HCT116 (cell line): ENCODE measurements at regions not wholly inside any gene's neighbourhood (a gene's known extent, or its start where the extent isn't known, plus 50 kb on each side); places are given as distances from the start of the nearest gene placed in this dataset.

Source experiments
- ATAC-seq: fragments of 200-7000 bp; cut with Tn5 transposase; 2 replicates; pipeline ENCODE4 v1.9.1; 2020; ENCODE audit warnings: mild to moderate bottlenecking, moderate library complexity
- BruUV-seq: library from RNA; stranded (reverse); fragments of 400-500 nt; replicated peaks from 2 replicates; lab custom pipeline; 2021; lab: Mats Ljungman, UMichigan
- CTCF ChIA-PET: fragments of 300-600 bp; sonication (Branson Sonifier 250); formaldehyde crosslinking; loops from one replicate; lab custom pipeline; 2021; ENCODE audit warnings: antibody characterized with exemption; lab: Charles Lee
- POLR2A ChIA-PET: fragments of 300-600, 350-600 bp; sonication (Branson Sonifier 250); formaldehyde crosslinking; loops from one replicate; lab custom pipeline; 2021; ENCODE audit warnings: antibody characterized with exemption; lab: Charles Lee
- RAD21 ChIA-PET, 2 experiments: fragments of 300-600 bp; sonication (Branson Sonifier 250); formaldehyde crosslinking; loops; one replicate each; lab custom pipeline; 2023; ENCODE audit warnings: low total read pairs in 2 of 2; ENCODE audit not compliant: uncharacterized antibody in 2 of 2, unreplicated experiment in 2 of 2, low non-redundant PET in 1 of 2; lab: Charles Lee
- DNase-seq: peaks from one replicate; pipeline ENCODE4 v3.0.0-alpha.2; 2010; ENCODE audit warnings: low read depth, low spot score
- H2AFZ ChIP-seq: fragments of 200-600 bp; shearing (Covaris generic), sonication (generic); 2 replicates; pipeline ENCODE4 v1.6.1; 2017; ENCODE audit warnings: low read depth, mixed run types, mixed read lengths, antibody characterized with exemption, low read length; ENCODE audit not compliant: poor library complexity, severe bottlenecking
- H3K27ac ChIP-seq: 2 replicates; pipeline ENCODE4 v1.5.1; 2012; ENCODE audit warnings: low read depth, low read length
- H3K27me3 ChIP-seq: fragments of 200-600 bp; sonication (generic); 2 replicates; pipeline ENCODE4 v1.6.1; 2016; ENCODE audit warnings: mixed run types, low read length, mixed read lengths; ENCODE audit not compliant: insufficient read depth
- H3K36me3 ChIP-seq, 2 experiments: fragments of 200-500 bp in 1 of 2; fragments of 200-600 bp in 1 of 2; sonication (Bioruptor generic) in 1 of 2; sonication (generic) in 1 of 2; 2 replicates each; pipeline versions ENCODE4 v1.5.1 to v1.6.1; 2014 to 2016; ENCODE audit warnings: low read length in 2 of 2, inconsistent platforms in 1 of 2, mixed read lengths in 1 of 2, mixed run types in 1 of 2; ENCODE audit not compliant: insufficient read depth in 2 of 2, control insufficient read depth in 1 of 2
- H3K4me1 ChIP-seq, 2 experiments: fragments of 200-600 bp in 1 of 2; sonication (generic) in 1 of 2; 2 replicates each; pipeline versions ENCODE4 v1.5.1 to v1.6.1; 2012 to 2017; ENCODE audit warnings: low read length in 2 of 2, inconsistent platforms in 1 of 2, mild to moderate bottlenecking in 1 of 2, mixed read lengths in 1 of 2, mixed run types in 1 of 2, moderate library complexity in 1 of 2; ENCODE audit not compliant: insufficient read depth in 2 of 2, control insufficient read depth in 1 of 2
- H3K4me2 ChIP-seq: fragments of 200-600 bp; sonication (generic); 2 replicates; pipeline ENCODE4 v1.6.1; 2017; ENCODE audit warnings: mixed run types, low read length, mixed read lengths
- H3K4me3 ChIP-seq, 2 experiments: fragments of 200-600 bp in 1 of 2; sonication (generic) in 1 of 2; replicated peaks in 1 of 2; 2 replicates each; pipeline ENCODE4 v1.5.1; 2011 to 2016; ENCODE audit warnings: low read length in 2 of 2, control low read depth in 1 of 2, low read depth in 1 of 2, mild to moderate bottlenecking in 1 of 2, mixed read lengths in 1 of 2, mixed run types in 1 of 2
- H3K79me2 ChIP-seq: fragments of 200-600 bp; sonication (generic); 2 replicates; pipeline ENCODE4 v1.6.1; 2017; ENCODE audit warnings: mild to moderate bottlenecking, mixed run types, low read length, moderate library complexity, mixed read lengths; ENCODE audit not compliant: insufficient read depth
- H3K9ac ChIP-seq: fragments of 200-600 bp; sonication (generic); 2 replicates; pipeline ENCODE4 v1.6.1; 2016; ENCODE audit warnings: low read length, mixed read lengths
- H3K9me2 ChIP-seq: fragments of 200-600 bp; sonication (generic), shearing (Covaris generic); 2 replicates; pipeline ENCODE4 v1.6.1; 2017; ENCODE audit warnings: mixed run types, mild to moderate bottlenecking, moderate library complexity; ENCODE audit not compliant: insufficient read depth
- H3K9me3 ChIP-seq, 2 experiments: fragments of 200-500 bp in 1 of 2; fragments of 200-600 bp in 1 of 2; sonication (Bioruptor generic) in 1 of 2; sonication (generic) in 1 of 2; 2 replicates each; pipeline ENCODE4 v1.6.1; 2014 to 2017; ENCODE audit warnings: low read length in 2 of 2, mixed read lengths in 2 of 2, inconsistent platforms in 1 of 2, low read depth in 1 of 2, mild to moderate bottlenecking in 1 of 2, mixed run types in 1 of 2, moderate library complexity in 1 of 2; ENCODE audit not compliant: control insufficient read depth in 1 of 2, insufficient read depth in 1 of 2
- H4K20me1 ChIP-seq: fragments of 200-600 bp; sonication (generic), shearing (Covaris generic); 2 replicates; pipeline ENCODE4 v1.6.1; 2017; ENCODE audit warnings: mixed run types, mild to moderate bottlenecking, moderate library complexity; ENCODE audit not compliant: insufficient read depth
- ATF3 ChIP-seq: IDR thresholded peaks from 2 replicates; pipeline ENCODE4 v1.6.1; 2012
- CEBPB ChIP-seq: IDR thresholded peaks from 2 replicates; pipeline ENCODE4 v1.6.1; 2012; ENCODE audit warnings: low read depth
- CTCF ChIP-seq, 3 experiments: fragments of 200-600 bp in 1 of 3; sonication (generic) in 1 of 3; IDR thresholded peaks in 2 of 3; conservative IDR thresholded peaks in 1 of 3; 2 replicates each; pipeline ENCODE4 v1.5.1; 2012 to 2017; ENCODE audit warnings: low read depth in 2 of 3, low read length in 2 of 3, antibody characterized with exemption in 1 of 3, borderline replicate concordance in 1 of 3, control low read depth in 1 of 3, mild to moderate bottlenecking in 1 of 3, mixed read lengths in 1 of 3, mixed run types in 1 of 3, moderate library complexity in 1 of 3; ENCODE audit not compliant: insufficient read depth in 1 of 3
- EGR1 ChIP-seq: IDR thresholded peaks from 2 replicates; pipeline ENCODE4 v1.6.1; 2012; ENCODE audit warnings: low read depth
- EZH2 ChIP-seq: fragments of 200-600 bp; sonication (generic); IDR thresholded peaks from 2 replicates; pipeline ENCODE4 v1.6.1; 2017; ENCODE audit warnings: antibody characterized with exemption, mixed run types
- FOSL1 ChIP-seq: IDR thresholded peaks from 2 replicates; pipeline ENCODE4 v1.6.1; 2012; ENCODE audit warnings: low read depth
- JUND ChIP-seq: IDR thresholded peaks from 2 replicates; pipeline ENCODE4 v1.6.1; 2012
- MAX ChIP-seq: IDR thresholded peaks from 2 replicates; pipeline ENCODE4 v1.6.1; 2012
- POLR2A ChIP-seq: IDR thresholded peaks from 2 replicates; pipeline ENCODE4 v1.7.0; 2011; ENCODE audit warnings: borderline replicate concordance; ENCODE audit not compliant: insufficient read depth, insufficient read length; ENCODE audit errors: extremely low read depth
- POLR2AphosphoS5 ChIP-seq: IDR thresholded peaks from 2 replicates; pipeline ENCODE4 v1.6.1; 2011; ENCODE audit warnings: mild to moderate bottlenecking, low read depth, low read length, moderate library complexity
- REST ChIP-seq: IDR thresholded peaks from 2 replicates; pipeline ENCODE4 v1.6.1; 2012; ENCODE audit warnings: low read depth
- SIN3A ChIP-seq: IDR thresholded peaks from 2 replicates; pipeline ENCODE4 v1.6.1; 2012; ENCODE audit warnings: low read depth
- SRF ChIP-seq: IDR thresholded peaks from 2 replicates; pipeline ENCODE4 v1.6.1; 2012; ENCODE audit warnings: low read depth
- TCF7L2 ChIP-seq: IDR thresholded peaks from 2 replicates; pipeline ENCODE4 v1.7.0; 2011; ENCODE audit warnings: borderline replicate concordance, inconsistent platforms; ENCODE audit not compliant: insufficient read depth, insufficient read length; ENCODE audit errors: extremely low read depth
- intact Hi-C: fragments of 100-400 bp; cut with micrococcal nuclease; formaldehyde crosslinking; loops from 2 replicates; pipeline ENCODE4 v1.10.0; 2022
- TF ChIP-seq, protein P1 (sequence below): IDR thresholded peaks from 2 replicates; pipeline ENCODE4 v1.6.1; 2011; ENCODE audit warnings: mild to moderate bottlenecking, low read length, moderate library complexity; ENCODE audit not compliant: insufficient replicate concordance; ENCODE audit errors: extremely low read depth

GRCh38 chr6:110044622-110045021 is 66.5 kb downstream of the GPR6 start:
- TF ChIP-seq EZH2 (no peak), POLR2A (no peak), REST (no peak), JUND (no peak), SIN3A (no peak), FOSL1 (no peak), CEBPB (no peak), MAX (no peak), POLR2AphosphoS5 (no peak), CTCF (IDR thresholded peaks at IDR 0.05 in 2 of 3, conservative IDR thresholded peaks at IDR 0.05 in 1 of 3; ENCODE audit: borderline replicate concordance in 1 of 3, insufficient read depth in 1 of 3, low read depth in 2 of 3, low read length in 2 of 3) (no peak), ATF3 (no peak), SRF (no peak), EGR1 (no peak), TCF7L2 (no peak)
- TF ChIP-seq, protein P1, sequence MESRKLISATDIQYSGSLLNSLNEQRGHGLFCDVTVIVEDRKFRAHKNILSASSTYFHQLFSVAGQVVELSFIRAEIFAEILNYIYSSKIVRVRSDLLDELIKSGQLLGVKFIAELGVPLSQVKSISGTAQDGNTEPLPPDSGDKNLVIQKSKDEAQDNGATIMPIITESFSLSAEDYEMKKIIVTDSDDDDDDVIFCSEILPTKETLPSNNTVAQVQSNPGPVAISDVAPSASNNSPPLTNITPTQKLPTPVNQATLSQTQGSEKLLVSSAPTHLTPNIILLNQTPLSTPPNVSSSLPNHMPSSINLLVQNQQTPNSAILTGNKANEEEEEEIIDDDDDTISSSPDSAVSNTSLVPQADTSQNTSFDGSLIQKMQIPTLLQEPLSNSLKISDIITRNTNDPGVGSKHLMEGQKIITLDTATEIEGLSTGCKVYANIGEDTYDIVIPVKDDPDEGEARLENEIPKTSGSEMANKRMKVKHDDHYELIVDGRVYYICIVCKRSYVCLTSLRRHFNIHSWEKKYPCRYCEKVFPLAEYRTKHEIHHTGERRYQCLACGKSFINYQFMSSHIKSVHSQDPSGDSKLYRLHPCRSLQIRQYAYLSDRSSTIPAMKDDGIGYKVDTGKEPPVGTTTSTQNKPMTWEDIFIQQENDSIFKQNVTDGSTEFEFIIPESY, result no peak
- intact Hi-C loops, result no loop called here
- DNase-seq, result no peak
- H2AFZ ChIP-seq, result no peak overlapping the region
- no peaks in the 10 kb centered on the region for H3K27me3 ChIP-seq
- H3K9ac ChIP-seq, result no peak overlapping the region
- ChIA-PET RAD21 (no interaction called here), CTCF (interaction anchor here (2.8 kb wide), 1 partner anchor 152 kb away, joined by 6 read pairs; no protein-coding TSS in a partner anchor), POLR2A (no interaction called here)
- H3K4me1 ChIP-seq, result peaks cover 2 to 13% of the 10 kb centered on the region in 2 experiments; a peak in 3 of 4 replicates
- no peak overlapping the region for H3K27ac ChIP-seq
- H3K36me3 ChIP-seq, result no peaks in the 10 kb centered on the region
- H3K9me3 ChIP-seq, result no peaks in the 10 kb centered on the region
- no peaks in the 10 kb centered on the region for H3K79me2 ChIP-seq
- BruUV-seq, result no TSS peak
- no peak overlapping the region for H3K4me3 ChIP-seq
- H3K9me2 ChIP-seq, result no peaks in the 10 kb centered on the region
- ATAC-seq, result no peak
- H4K20me1 ChIP-seq, result no peaks in the 10 kb centered on the region
- H3K4me2 ChIP-seq, result no peak overlapping the region
